Right cardiac atrium (tissue), 5 donors: ENCODE measurements at regions not wholly inside any gene's neighbourhood (a gene's known extent, or its start where the extent isn't known, plus 50 kb on each side); places are given as distances from the start of the nearest gene placed in this dataset.
A peak's percentile ranks its signal among the peaks of the same experiment; 100 is the strongest.

ENCODE experiments used
- ATAC-seq, 2 donors: fragments of 200-7000 bp; cut with Tn5 transposase; one replicate each; pipeline versions ENCODE4 v1.8.0 to v1.9.1; 2020; ENCODE audit warnings: moderate library complexity in 2 of 2, mild to moderate bottlenecking in 1 of 2
- DNase-seq, 3 donors: peaks; one replicate each; pipeline ENCODE4 v3.0.0-alpha.2; 2020
- H3K27ac ChIP-seq: one replicate; pipeline ENCODE4 v1.5.1; 2013; ENCODE audit warnings: mild to moderate bottlenecking, low read length, control low read depth, moderate library complexity
- H3K27me3 ChIP-seq: one replicate; pipeline ENCODE4 v1.6.1; 2013; ENCODE audit not compliant: control insufficient read depth, insufficient read depth
- H3K4me1 ChIP-seq: one replicate; pipeline ENCODE4 v1.6.1; 2013; ENCODE audit warnings: low read length; ENCODE audit not compliant: control insufficient read depth, insufficient read depth
- H3K4me3 ChIP-seq: one replicate; pipeline ENCODE4 v1.5.1; 2013; ENCODE audit warnings: low read length, control low read depth
- H3K9me3 ChIP-seq: one replicate; pipeline ENCODE4 v1.6.1; 2013; ENCODE audit warnings: low read length; ENCODE audit not compliant: control insufficient read depth
- WGBS: extraction: QIAGEN DNeasy Blood & Tissue Kit; methylation state at CpG from one replicate; pipeline ENCODE4 v1.1.7; 2013; 5-methylcytosine and 5-hydroxymethylcytosine counted together
- intact Hi-C, 4 donors: fragments of 100-400 bp; cut with DNase I; formaldehyde crosslinking; loops; one replicate each; pipeline versions ENCODE4 v1.11.0 to v1.14.0; 2022 to 2023
- donor health status: healthy with polysubstance abuse.
- donor health status: DM: no; HTN: yes; CAD: no.
- donor health status: DM: no; HTN: no; CAD: no.
- donor health status: DM: no; HTN: yes; CAD: no; lungs with severe emphysema.
- donor health status: DM: yes; HTN: yes; CAD: no.

- Histone ChIP-seq H3K9me3 (no peaks in the 10 kb centered on the region), H3K27ac (peak overlapping the region; percentile 40)
- ATAC-seq = peak; percentile 98 to 100
Measured at GRCh38 chr11:15650105-15650938, 535.6 kb downstream of the INSC start.

DNA sequence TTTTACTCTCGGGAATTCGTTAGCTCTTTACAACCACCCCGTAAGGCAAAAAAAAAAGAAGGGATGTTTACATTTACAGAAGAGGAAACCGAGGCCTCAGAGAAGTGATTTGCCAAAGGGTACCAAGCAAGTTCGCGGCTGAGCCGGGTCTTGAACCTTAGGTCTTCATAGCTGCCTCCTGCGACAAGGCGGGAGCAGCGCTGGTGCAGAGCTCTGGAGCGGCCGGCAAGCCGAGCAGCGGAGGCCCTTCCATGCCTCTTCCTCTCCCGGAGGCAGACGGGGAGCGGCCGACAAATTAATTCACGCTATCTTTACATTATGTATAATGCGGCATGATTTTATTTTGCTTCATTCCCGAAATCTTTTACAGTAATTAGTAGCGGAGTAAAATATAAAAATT, 536.3 kb downstream of the INSC start:
- intact Hi-C loops = loop anchor here in 3 of 4 donors (5.0 to 10.0 kb wide), 4 partner anchors 164 to 964 kb away; no protein-coding TSS in a partner anchor

More at GRCh38 chr11:15650105-15650938, 535.6 kb downstream of the INSC start:
- Histone ChIP-seq H3K4me3 (peak overlapping the region; percentile 13), H3K4me1 (peaks cover 6% of the 10 kb centered on the region), H3K27me3 (no peaks in the 10 kb centered on the region)
- intact Hi-C loops = loop anchor here in 3 of 4 donors (5.0 to 10.0 kb wide), 4 partner anchors 164 to 964 kb away; no protein-coding TSS in a partner anchor
- peak; percentile 96 to 99 (median 99) for DNase-seq
- 6% methylated on average over 41 of the region's 41 CpGs for WGBS

DNA sequence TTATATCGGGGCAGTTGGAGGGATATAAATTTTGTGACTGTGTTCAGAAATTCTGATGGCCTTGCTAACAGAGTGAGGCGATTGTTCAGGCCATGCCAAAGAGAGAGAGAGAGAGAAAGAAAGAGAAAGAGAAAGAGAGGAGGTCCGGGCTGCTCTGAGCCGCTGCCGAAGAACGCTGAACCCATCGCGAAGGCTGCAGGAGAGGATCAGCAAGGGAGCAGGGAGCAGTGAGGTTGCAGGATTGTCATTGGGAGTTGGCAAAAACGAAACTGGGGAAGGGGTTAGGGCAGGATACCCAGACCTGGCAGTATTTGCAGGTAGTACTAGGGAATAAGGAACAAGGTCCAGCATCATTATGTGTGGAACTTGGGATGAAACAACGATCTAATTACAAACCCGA, 537.1 kb downstream of the INSC start:
- WGBS = 54% methylated on average over 11 of the region's 11 CpGs
- Histone ChIP-seq H3K27me3 (no peaks in the 10 kb centered on the region), H3K9me3 (no peaks in the 10 kb centered on the region), H3K4me1 (peaks cover 6% of the 10 kb centered on the region), H3K4me3 (no peak overlapping the region), H3K27ac (peak overlapping the region; percentile 40)
- intact Hi-C loops = loop anchor here in 3 of 4 donors (5.0 to 10.0 kb wide), 4 partner anchors 163 to 963 kb away; no protein-coding TSS in a partner anchor
- DNase-seq (peak in 2 of 3 donors; percentile 66 to 69), ATAC-seq (peak in 1 of 2 donors; percentile 7)

More for the DNA sequence above, 536.3 kb downstream of the INSC start:
- H3K4me1 ChIP-seq = peaks cover 6% of the 10 kb centered on the region
- H3K27me3 ChIP-seq = no peaks in the 10 kb centered on the region
- WGBS = 85% methylated on average over 22 of the region's 22 CpGs
- no peak for ATAC-seq
- no peaks in the 10 kb centered on the region for H3K9me3 ChIP-seq
- H3K4me3 ChIP-seq = no peak overlapping the region
- DNase-seq = peak in 2 of 3 donors; percentile 53 to 69
- H3K27ac ChIP-seq = no peak overlapping the region

GRCh38 chr11:15653191-15653710, 538.5 kb downstream of the INSC start:
- no peak overlapping the region for H3K27ac ChIP-seq
- WGBS = 93% methylated on average over 4 of the region's 4 CpGs
- H3K4me1 ChIP-seq = peaks cover 6% of the 10 kb centered on the region
- no peak for DNase-seq
- H3K4me3 ChIP-seq = no peak overlapping the region
- H3K27me3 ChIP-seq = no peaks in the 10 kb centered on the region
- no peaks in the 10 kb centered on the region for H3K9me3 ChIP-seq
- intact Hi-C loops = loop anchor here in 3 of 4 donors (5.0 to 10.0 kb wide), 4 partner anchors 162 to 962 kb away; no protein-coding TSS in a partner anchor
- no peak for ATAC-seq

- no peak for ATAC-seq
- Histone ChIP-seq H3K27me3 (no peaks in the 10 kb centered on the region), H3K4me3 (no peak overlapping the region), H3K9me3 (no peaks in the 10 kb centered on the region), H3K4me1 (peaks cover 6% of the 10 kb centered on the region), H3K27ac (no peak overlapping the region)
- intact Hi-C loops = loop anchor here in 3 of 4 donors (5.0 to 10.0 kb wide), 4 partner anchors 160 to 960 kb away; no protein-coding TSS in a partner anchor
- WGBS = 75% methylated on average over 4 of the region's 4 CpGs
- DNase-seq = no peak
Measured at GRCh38 chr11:15654451-15654850, 539.7 kb downstream of the INSC start.

GRCh38 chr11:15655552-15655951, 540.8 kb downstream of the INSC start:
- Histone ChIP-seq H3K4me1 (peaks cover 3% of the 10 kb centered on the region), H3K27me3 (no peaks in the 10 kb centered on the region), H3K4me3 (no peak overlapping the region), H3K27ac (no peak overlapping the region), H3K9me3 (no peaks in the 10 kb centered on the region)
- DNase-seq (no peak), ATAC-seq (no peak)
- WGBS = 81% methylated on average over 8 of the region's 8 CpGs
- intact Hi-C loops = loop anchor here in 3 of 4 donors (10.0 kb wide), 3 partner anchors 159 to 959 kb away; no protein-coding TSS in a partner anchor

DNA sequence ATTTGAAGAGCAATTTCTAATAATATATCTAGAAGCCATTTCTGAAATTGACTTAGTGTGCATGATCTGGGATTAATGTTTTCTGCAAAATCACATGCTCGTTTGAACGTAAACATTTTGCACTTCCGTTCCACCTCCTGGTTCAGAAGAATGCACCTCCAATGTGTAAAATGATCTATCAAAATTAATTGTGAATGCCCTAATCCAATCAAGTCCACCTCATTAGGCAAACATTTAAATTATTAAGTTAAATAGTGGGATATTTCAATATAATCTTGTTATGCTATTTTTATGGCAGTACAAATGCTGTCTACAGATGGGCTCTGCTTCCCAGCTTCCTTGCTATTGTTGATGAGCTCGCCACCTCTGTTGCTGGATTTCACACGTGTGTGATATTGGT, 542.5 kb downstream of the INSC start:
- no peak overlapping the region for H3K4me3 ChIP-seq
- no peaks in the 10 kb centered on the region for H3K9me3 ChIP-seq
- ATAC-seq (no peak), DNase-seq (no peak)
- no peaks in the 10 kb centered on the region for H3K4me1 ChIP-seq
- 93% methylated on average over 5 of the region's 5 CpGs for WGBS
- H3K27me3 ChIP-seq = no peaks in the 10 kb centered on the region
- no peak overlapping the region for H3K27ac ChIP-seq
- intact Hi-C loops = loop anchor here in 3 of 4 donors (10.0 kb wide), 3 partner anchors 158 to 958 kb away; no protein-coding TSS in a partner anchor

GRCh38 chr11:15660496-15660895, 545.8 kb downstream of the INSC start:
- intact Hi-C loops = no loop called here
- Histone ChIP-seq H3K4me3 (no peak overlapping the region), H3K9me3 (no peaks in the 10 kb centered on the region), H3K27me3 (no peaks in the 10 kb centered on the region), H3K4me1 (no peaks in the 10 kb centered on the region), H3K27ac (no peak overlapping the region)
- ATAC-seq (no peak), DNase-seq (no peak)
- WGBS = 96% methylated on average over 3 of the region's 3 CpGs

DNA sequence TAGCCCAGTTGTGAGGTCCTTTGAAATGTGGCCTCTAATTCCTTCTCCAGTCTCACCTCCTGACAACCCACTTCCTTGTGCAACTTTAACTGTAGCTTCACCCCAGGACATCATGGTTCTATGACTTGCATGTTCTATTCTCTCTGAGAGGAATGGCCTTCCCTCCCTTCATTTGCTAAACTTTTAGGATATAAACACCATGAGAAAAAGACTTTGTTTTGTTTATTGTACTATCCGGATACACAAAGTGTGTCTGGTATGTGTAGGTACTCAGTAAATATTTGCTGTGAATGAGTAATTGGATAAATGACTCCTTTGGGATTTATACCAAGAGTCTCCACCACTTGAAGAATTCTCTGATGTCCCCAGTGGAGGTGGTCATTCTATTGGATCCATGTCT, 547.6 kb downstream of the INSC start:
- H3K4me3 ChIP-seq = no peak overlapping the region
- no peak overlapping the region for H3K27ac ChIP-seq
- no peaks in the 10 kb centered on the region for H3K4me1 ChIP-seq
- WGBS = 97% methylated on average over 1 of the region's 1 CpG
- H3K9me3 ChIP-seq = no peaks in the 10 kb centered on the region
- ATAC-seq (no peak), DNase-seq (no peak)
- H3K27me3 ChIP-seq = no peaks in the 10 kb centered on the region
- intact Hi-C loops = no loop called here

GRCh38 chr11:15663777-15664218, 549.1 kb downstream of the INSC start:
- no peaks in the 10 kb centered on the region for H3K9me3 ChIP-seq
- 60% methylated on average over 7 of the region's 7 CpGs for WGBS
- H3K4me1 ChIP-seq = no peaks in the 10 kb centered on the region
- intact Hi-C loops = no loop called here
- DNase-seq (no peak), ATAC-seq (peak; percentile 58 to 87)
- no peak overlapping the region for H3K27ac ChIP-seq
- no peaks in the 10 kb centered on the region for H3K27me3 ChIP-seq
- H3K4me3 ChIP-seq = no peak overlapping the region

- H3K4me3 ChIP-seq = no peak overlapping the region
- peak in 1 of 2 donors; percentile 13 for ATAC-seq
- intact Hi-C loops = no loop called here
- H3K27ac ChIP-seq = no peak overlapping the region
- H3K27me3 ChIP-seq = no peaks in the 10 kb centered on the region
- no peak for DNase-seq
- no peaks in the 10 kb centered on the region for H3K4me1 ChIP-seq
- WGBS = 76% methylated on average over 4 of the region's 4 CpGs
- no peaks in the 10 kb centered on the region for H3K9me3 ChIP-seq
Measured at GRCh38 chr11:15665368-15665871, 550.7 kb downstream of the INSC start.
